ENCODE measurements at regions not wholly inside any gene's neighbourhood (a gene's known extent, or its start where the extent isn't known, plus 50 kb on each side); places are given as distances from the start of the nearest gene placed in this dataset.

GRCh38 chr2:193687195-193687594 is 1492.5 kb upstream of the TMEFF2 start:
- Histone ChIP-seq H2AFZ (no peak overlapping the region), H3K27ac (no peak overlapping the region), H3K27me3 (no peaks in the 10 kb centered on the region), H3K4me1 (ENCODE audit: insufficient read depth) (no peaks in the 10 kb centered on the region), H3K4me3 (no peak overlapping the region), H3K9me3 (ENCODE audit: low read depth) (no peaks in the 10 kb centered on the region), H3K79me2 (no peaks in the 10 kb centered on the region), H4K20me1 (ENCODE audit: insufficient read depth, poor library complexity, severe bottlenecking) (no peaks in the 10 kb centered on the region), H3K36me3 (replicated peaks; ENCODE audit: insufficient read depth, low read depth) (no peaks in the 10 kb centered on the region), H3K4me2 (no peak overlapping the region), H3K9me2 (replicated peaks; ENCODE audit: insufficient read depth) (no peaks in the 10 kb centered on the region)
- no peak for TF ChIP-seq CTCF (IDR thresholded peaks at IDR 0.05; ENCODE audit: poor library complexity)
- TF ChIP-seq EZH2 (IDR thresholded peaks at IDR 0.05; ENCODE audit: borderline replicate concordance), result no peak
- TF ChIP-seq EZH2phosphoT487 (IDR thresholded peaks at IDR 0.05; ENCODE audit: low read depth, severe bottlenecking, unreplicated experiment), result no peak
- 93% methylated on average over 4 of the region's 4 CpGs for WGBS (ENCODE audit: low lambda C conversion rate, missing lambda C conversion rate)
- DNase-seq (ENCODE audit: low spot score), result no peak

- WGBS (ENCODE audit: low lambda C conversion rate, missing lambda C conversion rate), result 64% methylated on average over 1 of the region's 1 CpG
- H3K79me2 ChIP-seq, result no peaks in the 10 kb centered on the region
- H3K4me3 ChIP-seq, result no peak overlapping the region
- no peak for TF ChIP-seq CTCF (IDR thresholded peaks at IDR 0.05; ENCODE audit: poor library complexity)
- TF ChIP-seq EZH2phosphoT487 (IDR thresholded peaks at IDR 0.05; ENCODE audit: low read depth, severe bottlenecking, unreplicated experiment), result no peak
- no peak for TF ChIP-seq EZH2 (IDR thresholded peaks at IDR 0.05; ENCODE audit: borderline replicate concordance)
- no peaks in the 10 kb centered on the region for H3K36me3 ChIP-seq (replicated peaks; ENCODE audit: insufficient read depth, low read depth)
- no peaks in the 10 kb centered on the region for H3K4me1 ChIP-seq (ENCODE audit: insufficient read depth)
- no peaks in the 10 kb centered on the region for H3K9me2 ChIP-seq (replicated peaks; ENCODE audit: insufficient read depth)
- DNase-seq (ENCODE audit: low spot score), result no peak
- no peaks in the 10 kb centered on the region for H3K9me3 ChIP-seq (ENCODE audit: low read depth)
- H3K27me3 ChIP-seq, result no peaks in the 10 kb centered on the region
- no peak overlapping the region for H2AFZ ChIP-seq
- H3K27ac ChIP-seq, result no peak overlapping the region
- no peak overlapping the region for H3K4me2 ChIP-seq
- H4K20me1 ChIP-seq (ENCODE audit: insufficient read depth, poor library complexity, severe bottlenecking), result no peaks in the 10 kb centered on the region
These were observed 1485.1 kb upstream of the TMEFF2 start for GRCh38 chr2:193679847-193680246.

GRCh38 chr2:193670478-193670877 is 1475.7 kb upstream of the TMEFF2 start:
- Histone ChIP-seq H3K79me2 (no peaks in the 10 kb centered on the region), H3K4me2 (no peak overlapping the region), H3K36me3 (replicated peaks; ENCODE audit: insufficient read depth, low read depth) (no peaks in the 10 kb centered on the region), H3K4me1 (ENCODE audit: insufficient read depth) (no peaks in the 10 kb centered on the region), H3K4me3 (no peak overlapping the region), H3K27me3 (no peaks in the 10 kb centered on the region), H3K27ac (no peak overlapping the region), H2AFZ (no peak overlapping the region), H3K9me3 (ENCODE audit: low read depth) (no peaks in the 10 kb centered on the region), H4K20me1 (ENCODE audit: insufficient read depth, poor library complexity, severe bottlenecking) (no peaks in the 10 kb centered on the region), H3K9me2 (replicated peaks; ENCODE audit: insufficient read depth) (no peaks in the 10 kb centered on the region)
- DNase-seq (ENCODE audit: low spot score), result no peak
- TF ChIP-seq CTCF (IDR thresholded peaks at IDR 0.05; ENCODE audit: poor library complexity), result no peak
- no peak for TF ChIP-seq EZH2phosphoT487 (IDR thresholded peaks at IDR 0.05; ENCODE audit: low read depth, severe bottlenecking, unreplicated experiment)
- TF ChIP-seq EZH2 (IDR thresholded peaks at IDR 0.05; ENCODE audit: borderline replicate concordance), result no peak
- WGBS (ENCODE audit: low lambda C conversion rate, missing lambda C conversion rate), result 89% methylated on average over 1 of the region's 1 CpG

All from hepatocyte (in vitro differentiated cells).